Ishikawa (cell line): ENCODE measurements at regions not wholly inside any gene's neighbourhood (a gene's known extent, or its start where the extent isn't known, plus 50 kb on each side); places are given as distances from the start of the nearest gene placed in this dataset.

Experiments used
- CEBPB ChIP-seq: IDR thresholded peaks from 2 replicates; pipeline ENCODE4 v1.6.1; 2012
- CREB1 ChIP-seq: IDR thresholded peaks from 2 replicates; pipeline ENCODE4 v1.6.1; 2012; ENCODE audit warnings: low read depth
- RAD21 ChIP-seq: IDR thresholded peaks from 2 replicates; pipeline ENCODE4 v1.6.1; 2012; ENCODE audit warnings: low read depth
- REST ChIP-seq: IDR thresholded peaks from 2 replicates; pipeline ENCODE4 v1.6.1; 2012; ENCODE audit warnings: low read depth, mild to moderate bottlenecking
- TAF1 ChIP-seq: IDR thresholded peaks from 2 replicates; pipeline ENCODE4 v1.6.1; 2012; ENCODE audit warnings: low read depth, mild to moderate bottlenecking

- TF ChIP-seq CEBPB = no peak
- no peak for TF ChIP-seq RAD21
- no peak for TF ChIP-seq REST
- no peak for TF ChIP-seq TAF1
- no peak for TF ChIP-seq CREB1
Measured at GRCh38 chr2:114049280-114049679, 159.4 kb downstream of the ACTR3 start.
